DOHH2 (cell line): ENCODE measurements at regions not wholly inside any gene's neighbourhood (a gene's known extent, or its start where the extent isn't known, plus 50 kb on each side); places are given as distances from the start of the nearest gene placed in this dataset.

Experiments used
- H3F3A ChIP-seq: fragments of 200-600 bp; sonication (generic), shearing (Covaris generic); 2 replicates; pipeline ENCODE4 v1.6.0; 2016; ENCODE audit warnings: antibody characterized with exemption, mild to moderate bottlenecking; ENCODE audit not compliant: control insufficient read depth, insufficient read depth
- H3K27ac ChIP-seq: fragments of 200-600 bp; sonication (generic); 2 replicates; pipeline ENCODE4 v1.5.1; 2014; ENCODE audit warnings: low read depth, mild to moderate bottlenecking, low read length, moderate library complexity
- H3K27me3 ChIP-seq: fragments of 200-600 bp; sonication (generic); 2 replicates; pipeline ENCODE4 v1.6.1; 2014; ENCODE audit warnings: mild to moderate bottlenecking, low read length, mixed read lengths; ENCODE audit not compliant: control insufficient read depth
- H3K36me3 ChIP-seq: fragments of 200-600 bp; sonication (generic); 2 replicates; pipeline ENCODE4 v1.6.1; 2014; ENCODE audit warnings: mild to moderate bottlenecking, low read length, moderate library complexity, mixed read lengths; ENCODE audit not compliant: control insufficient read depth
- H3K4me1 ChIP-seq: fragments of 200-600 bp; sonication (generic); 2 replicates; pipeline ENCODE4 v1.6.1; 2014; ENCODE audit warnings: mild to moderate bottlenecking, low read length, mixed read lengths; ENCODE audit not compliant: control insufficient read depth
- H3K4me2 ChIP-seq: fragments of 200-600 bp; sonication (generic); 2 replicates; pipeline ENCODE4 v1.6.0; 2014; ENCODE audit warnings: mild to moderate bottlenecking, low read length, moderate library complexity
- H3K4me3 ChIP-seq: fragments of 200-600 bp; sonication (generic); 2 replicates; pipeline ENCODE4 v1.5.1; 2014; ENCODE audit warnings: mild to moderate bottlenecking, low read length, mixed read lengths
- H3K79me2 ChIP-seq: fragments of 200-600 bp; sonication (generic); 2 replicates; pipeline ENCODE4 v1.6.1; 2014; ENCODE audit warnings: mild to moderate bottlenecking, low read length, mixed read lengths; ENCODE audit not compliant: control insufficient read depth
- H3K9me2 ChIP-seq: fragments of 200-600 bp; sonication (generic); replicated peaks from 2 replicates; pipeline ENCODE4 v1.6.1; 2014; ENCODE audit warnings: mild to moderate bottlenecking, low read length, mixed read lengths; ENCODE audit not compliant: control insufficient read depth
- H3K9me3 ChIP-seq: fragments of 200-600 bp; sonication (generic); 2 replicates; pipeline ENCODE4 v1.6.1; 2014; ENCODE audit warnings: antibody characterized with exemption, low read length, mixed read lengths; ENCODE audit not compliant: control insufficient read depth, insufficient read depth
- H4K20me1 ChIP-seq: fragments of 200-600 bp; sonication (generic); 2 replicates; pipeline ENCODE4 v1.6.0; 2014; ENCODE audit warnings: low read depth, mild to moderate bottlenecking, antibody characterized with exemption, low read length, moderate library complexity; ENCODE audit not compliant: control insufficient read depth, insufficient read depth
- CTCF ChIP-seq: fragments of 200-600 bp; sonication (generic); IDR thresholded peaks from one replicate; pipeline ENCODE4 v1.5.1; 2014; ENCODE audit warnings: antibody characterized with exemption, mild to moderate bottlenecking, low read depth, low read length; ENCODE audit not compliant: poor library complexity, severe bottlenecking
- EZH2phosphoT487 ChIP-seq: fragments of 200-600 bp; sonication (generic); IDR thresholded peaks from 2 replicates; pipeline ENCODE4 v1.6.1; 2017; ENCODE audit warnings: borderline replicate concordance, mild to moderate bottlenecking, antibody characterized with exemption, low read length, moderate library complexity, mixed read lengths

- H3K9me3 ChIP-seq, result no peaks in the 10 kb centered on the region
- no peaks in the 10 kb centered on the region for H3F3A ChIP-seq
- TF ChIP-seq EZH2phosphoT487 (no peak), CTCF (no peak)
- H4K20me1 ChIP-seq, result no peaks in the 10 kb centered on the region
- no peaks in the 10 kb centered on the region for H3K79me2 ChIP-seq
- H3K27me3 ChIP-seq, result no peaks in the 10 kb centered on the region
- no peak overlapping the region for H3K27ac ChIP-seq
- H3K4me1 ChIP-seq, result no peaks in the 10 kb centered on the region
- no peak overlapping the region for H3K4me2 ChIP-seq
- no peaks in the 10 kb centered on the region; the same call in 1 of the 2 replicates for H3K9me2 ChIP-seq
- H3K36me3 ChIP-seq, result no peaks in the 10 kb centered on the region
- H3K4me3 ChIP-seq, result no peak overlapping the region
Measured at GRCh38 chr2:166677996-166678395, 183.9 kb upstream of the SCN7A start.

GRCh38 chr2:166676716-166677115, 182.7 kb upstream of the SCN7A start:
- H3K27me3 ChIP-seq, result no peaks in the 10 kb centered on the region
- H3K79me2 ChIP-seq, result no peaks in the 10 kb centered on the region
- H3K36me3 ChIP-seq, result no peaks in the 10 kb centered on the region
- no peak overlapping the region for H3K4me2 ChIP-seq
- no peaks in the 10 kb centered on the region for H3F3A ChIP-seq
- no peak overlapping the region for H3K27ac ChIP-seq
- TF ChIP-seq EZH2phosphoT487 (no peak), CTCF (no peak)
- no peaks in the 10 kb centered on the region; the same call in 1 of the 2 replicates for H3K9me2 ChIP-seq
- no peaks in the 10 kb centered on the region for H3K4me1 ChIP-seq
- no peaks in the 10 kb centered on the region for H4K20me1 ChIP-seq
- no peaks in the 10 kb centered on the region for H3K9me3 ChIP-seq
- no peak overlapping the region for H3K4me3 ChIP-seq

- Histone ChIP-seq H3K4me2 (no peak overlapping the region), H3F3A (no peaks in the 10 kb centered on the region), H3K9me3 (no peaks in the 10 kb centered on the region), H3K4me3 (no peak overlapping the region), H3K4me1 (no peaks in the 10 kb centered on the region), H4K20me1 (no peaks in the 10 kb centered on the region), H3K27me3 (no peaks in the 10 kb centered on the region), H3K27ac (no peak overlapping the region), H3K9me2 (no peaks in the 10 kb centered on the region; the same call in 1 of the 2 replicates), H3K36me3 (no peaks in the 10 kb centered on the region), H3K79me2 (no peaks in the 10 kb centered on the region)
- TF ChIP-seq EZH2phosphoT487, result no peak
- no peak for TF ChIP-seq CTCF
Measured at GRCh38 chr2:166675553-166675952, 181.5 kb upstream of the SCN7A start.

GRCh38 chr2:166673986-166674385, 179.9 kb upstream of the SCN7A start:
- Histone ChIP-seq H3K27me3 (no peaks in the 10 kb centered on the region), H3K4me1 (no peaks in the 10 kb centered on the region), H3K9me3 (no peaks in the 10 kb centered on the region), H3K4me3 (no peak overlapping the region), H3K36me3 (no peaks in the 10 kb centered on the region), H3K4me2 (no peak overlapping the region), H3F3A (no peaks in the 10 kb centered on the region), H4K20me1 (no peaks in the 10 kb centered on the region), H3K79me2 (no peaks in the 10 kb centered on the region), H3K27ac (no peak overlapping the region), H3K9me2 (no peaks in the 10 kb centered on the region; the same call in 1 of the 2 replicates)
- TF ChIP-seq EZH2phosphoT487 (no peak), CTCF (no peak)
